Activated CD4-positive, CD25-positive, alpha-beta regulatory T cell treated with anti-CD3 and anti-CD28 coated beads, Interleukin-2, amount 50 U/mL, for 16 hours (primary cell): ENCODE measurements at regions not wholly inside any gene's neighbourhood (a gene's known extent, or its start where the extent isn't known, plus 50 kb on each side); places are given as distances from the start of the nearest gene placed in this dataset.
A peak's percentile ranks its signal among the peaks of the same experiment; 100 is the strongest.

Source experiments
- DNase-seq: peaks from one replicate; pipeline ENCODE4 v3.0.0-alpha.2; 2020; ENCODE audit warnings: low read depth, low spot score

DNA sequence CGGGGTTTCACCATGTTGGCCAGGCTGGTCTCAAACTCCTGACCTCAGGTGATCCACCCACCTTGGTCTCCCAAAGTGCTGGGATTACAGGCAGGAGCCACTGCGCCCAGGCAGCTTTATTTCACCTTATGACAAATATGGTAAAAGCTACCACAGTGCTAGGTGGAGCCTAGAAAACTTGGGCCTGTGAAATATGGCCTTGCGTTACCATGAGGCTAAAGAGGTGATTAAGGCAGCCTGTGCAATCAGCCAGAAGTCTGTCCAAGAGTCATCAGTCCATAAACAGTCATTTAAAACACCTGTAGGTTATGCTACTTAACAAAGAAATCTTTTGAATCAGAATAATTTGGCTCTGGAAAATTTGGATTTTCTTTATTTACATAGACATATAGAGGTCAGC lies 114.8 kb upstream of the ANKH start:
- no peak for DNase-seq

DNA sequence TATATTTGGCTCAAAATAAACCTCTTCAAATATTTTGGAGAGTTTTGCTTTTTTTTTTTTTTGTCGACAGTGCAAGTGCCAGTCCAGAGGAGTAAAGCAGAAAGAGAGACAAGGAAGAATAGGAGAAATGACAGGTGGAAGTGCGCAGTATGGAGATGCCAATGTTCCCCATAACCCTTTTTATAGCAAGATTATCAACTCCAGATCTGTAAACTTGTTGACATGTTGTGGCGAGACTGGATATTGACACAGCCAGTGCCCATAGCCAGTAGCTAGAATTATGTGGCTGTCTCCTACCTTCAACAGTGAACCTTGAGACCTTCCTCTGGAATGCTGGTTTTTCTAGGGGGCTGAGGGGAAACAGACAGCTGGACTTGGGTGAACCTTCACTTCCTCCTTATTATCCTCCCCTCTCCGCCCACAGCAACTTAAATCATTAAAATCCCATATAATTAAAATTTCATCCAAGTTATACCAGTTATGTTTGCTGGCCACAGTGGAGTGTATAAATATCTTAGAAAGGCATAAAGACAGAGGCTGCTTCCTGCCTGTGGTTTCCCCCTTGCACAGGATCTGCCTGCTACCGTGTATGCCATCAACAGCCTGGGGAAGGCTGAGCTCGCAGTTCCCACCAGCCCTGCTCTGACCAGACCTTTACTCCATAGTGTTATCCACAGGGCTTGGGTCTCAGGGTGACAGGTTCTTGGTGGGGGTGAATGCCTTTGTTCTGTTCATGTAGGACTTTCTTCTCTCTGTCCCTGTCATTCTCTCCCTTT lies 112.3 kb upstream of the ANKH start:
- no peak for DNase-seq

DNA sequence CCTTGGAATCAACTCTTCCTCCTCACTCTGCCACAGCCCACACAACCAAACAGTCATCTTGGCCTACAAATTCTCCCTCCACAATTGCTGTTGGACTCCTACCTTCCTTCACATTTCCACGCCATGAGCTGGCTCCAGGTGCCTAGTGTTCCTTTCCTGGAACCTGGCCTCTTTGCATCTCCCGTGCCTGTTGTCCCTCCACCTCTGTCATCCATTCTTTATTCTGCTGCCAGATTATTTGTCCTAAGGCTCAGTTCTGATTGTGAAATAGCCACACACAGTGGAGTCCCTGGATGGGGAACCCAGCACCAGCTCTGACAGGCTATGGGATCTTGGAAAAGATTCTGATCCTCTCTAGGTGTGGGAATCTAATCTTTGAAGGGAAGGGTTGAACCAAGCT lies 109.1 kb upstream of the ANKH start:
- DNase-seq = no peak

DNA sequence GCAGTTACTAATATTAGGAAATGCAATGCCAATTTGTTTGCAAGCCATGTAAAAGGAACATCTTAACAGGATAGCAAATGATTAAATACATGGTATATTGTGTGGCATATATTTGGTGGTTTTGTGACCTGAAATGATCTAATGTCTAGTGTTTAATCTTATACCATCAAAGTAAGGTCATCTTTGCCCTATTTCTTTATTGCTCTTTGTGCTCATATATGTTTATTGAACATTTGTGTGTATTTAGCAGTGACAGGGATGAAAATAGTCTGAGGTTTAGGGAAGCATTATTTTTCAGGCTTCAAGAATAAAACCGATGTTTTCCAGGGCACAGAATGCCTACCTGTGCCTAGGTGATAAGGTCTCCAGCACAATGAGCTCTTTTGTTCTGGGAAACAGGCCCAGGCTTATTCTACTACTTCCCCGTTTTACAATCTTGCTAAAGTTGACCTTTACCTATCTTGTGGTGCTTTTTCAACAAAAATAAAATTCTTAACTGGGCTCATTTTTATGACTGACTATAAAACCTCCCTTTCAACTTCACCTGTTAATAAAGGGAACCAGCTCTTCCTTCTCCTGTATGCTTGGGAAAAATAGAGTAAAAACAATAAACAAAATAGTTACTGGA lies 105.6 kb upstream of the ANKH start:
- DNase-seq = no peak

DNA sequence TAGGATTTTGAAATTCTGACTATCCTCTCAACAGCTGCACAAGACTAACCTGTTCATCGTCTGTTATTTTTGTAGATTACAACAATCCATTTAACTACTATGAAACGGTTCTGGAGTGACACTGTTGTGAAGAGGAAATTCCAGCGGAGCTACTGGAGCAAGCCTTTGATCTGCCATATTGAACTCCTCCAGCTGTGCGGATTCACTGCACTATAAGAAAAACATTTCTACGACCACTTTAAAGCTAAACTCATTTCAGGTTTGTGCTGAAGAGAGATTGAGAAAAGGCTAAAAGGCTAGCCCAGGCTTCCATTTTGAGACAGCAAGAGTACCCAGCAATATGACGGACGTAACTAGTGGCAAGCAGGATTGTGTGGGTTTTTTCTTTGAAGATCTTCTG lies 104.9 kb upstream of the ANKH start:
- DNase-seq = no peak

DNA sequence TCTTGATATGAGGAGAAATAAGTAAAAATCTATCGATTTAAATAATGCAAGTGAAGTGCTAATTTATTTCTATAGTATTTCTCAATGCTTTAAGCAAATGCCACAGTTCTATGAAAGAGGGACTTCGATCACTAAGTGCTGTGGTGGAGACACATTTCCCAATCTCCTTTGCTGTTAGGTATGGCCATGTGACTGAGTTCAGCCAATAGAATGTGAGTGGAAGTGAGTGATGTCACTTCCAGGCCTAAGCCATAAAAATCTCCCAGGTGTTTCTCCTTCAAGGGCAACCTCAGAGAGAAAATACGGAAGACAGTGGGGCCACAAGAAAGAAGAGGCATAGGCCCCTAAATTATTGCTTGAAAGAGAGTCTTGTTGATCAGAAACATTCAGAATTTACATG lies 100.3 kb upstream of the ANKH start:
- no peak for DNase-seq

DNA sequence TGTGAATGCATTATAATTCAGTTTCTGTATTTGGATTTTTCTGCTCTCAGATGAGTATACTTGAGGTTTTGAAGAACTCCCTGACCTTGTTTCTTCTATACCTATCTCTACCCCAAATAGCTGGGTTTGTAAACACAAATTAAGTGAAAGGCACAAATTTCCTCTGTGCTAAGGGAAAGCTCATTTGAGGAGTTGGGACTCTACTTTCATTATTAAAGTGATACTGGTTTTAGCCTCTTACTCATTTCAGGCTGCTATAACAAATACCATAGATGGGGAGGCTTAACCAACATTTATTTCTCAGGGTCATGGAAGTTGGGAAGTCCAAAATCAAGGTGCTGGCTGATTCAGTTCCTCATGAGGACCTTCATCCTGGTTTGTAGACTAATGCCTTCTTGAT lies 97.2 kb upstream of the ANKH start:
- no peak for DNase-seq

DNA sequence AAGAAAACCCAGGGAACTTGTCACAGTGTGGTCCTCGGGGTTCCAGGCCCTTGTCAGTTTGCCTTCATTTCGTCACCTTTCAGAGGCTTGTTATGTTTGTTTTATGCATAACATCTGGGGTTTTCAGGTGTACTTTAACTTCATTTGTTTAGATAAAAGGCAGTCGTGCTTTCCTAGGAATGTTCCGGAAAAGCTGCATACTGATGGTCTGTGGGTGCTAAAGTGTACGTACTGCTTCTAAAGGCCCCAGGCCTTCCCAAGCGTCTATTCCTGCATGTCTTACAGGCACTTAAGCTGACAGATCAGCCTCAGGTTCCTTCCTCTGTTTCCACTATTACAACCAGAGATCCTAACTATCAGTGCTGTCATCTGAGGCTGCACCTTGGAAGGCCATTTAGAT lies 95.6 kb upstream of the ANKH start:
- DNase-seq = no peak

DNA sequence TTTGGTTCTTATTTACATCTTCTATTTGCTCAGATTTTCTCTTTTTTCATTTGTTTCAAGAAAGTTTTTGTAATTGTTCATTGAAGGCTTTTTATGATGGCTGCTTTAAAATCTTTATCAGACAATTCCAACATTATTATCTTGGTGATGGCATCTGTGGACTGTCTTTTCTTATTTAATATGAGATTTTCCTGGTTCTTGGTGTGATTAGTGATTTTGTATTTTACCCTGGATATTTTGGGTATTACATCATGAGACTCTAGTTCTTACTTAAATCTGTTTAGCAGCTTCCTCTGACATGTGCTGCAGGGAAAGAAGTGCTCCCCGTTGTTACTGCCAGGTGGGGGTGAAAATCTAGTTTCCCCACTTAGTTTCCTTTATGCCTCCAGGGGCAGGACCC lies 94.2 kb upstream of the ANKH start:
- DNase-seq = no peak

DNA sequence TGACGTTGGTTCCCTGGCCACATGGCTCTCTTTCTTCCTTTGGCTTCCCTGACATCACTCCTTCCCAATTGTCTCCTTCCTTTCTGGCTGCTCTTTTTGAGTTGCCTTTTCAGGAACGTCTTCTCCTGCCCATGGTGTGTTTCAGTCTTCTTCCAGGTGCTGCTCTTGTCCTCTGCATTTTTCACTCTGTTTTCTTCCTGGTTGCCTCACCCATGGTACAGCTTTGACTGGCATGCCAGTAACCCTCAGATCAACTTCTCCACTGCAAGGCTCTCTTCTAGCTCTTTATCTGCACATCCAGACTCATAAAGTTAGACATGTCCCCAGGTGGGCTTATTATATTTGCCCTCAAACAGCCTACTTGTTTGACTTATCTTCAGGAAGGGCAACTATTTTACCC lies 91.0 kb upstream of the ANKH start:
- DNase-seq = no peak

DNA sequence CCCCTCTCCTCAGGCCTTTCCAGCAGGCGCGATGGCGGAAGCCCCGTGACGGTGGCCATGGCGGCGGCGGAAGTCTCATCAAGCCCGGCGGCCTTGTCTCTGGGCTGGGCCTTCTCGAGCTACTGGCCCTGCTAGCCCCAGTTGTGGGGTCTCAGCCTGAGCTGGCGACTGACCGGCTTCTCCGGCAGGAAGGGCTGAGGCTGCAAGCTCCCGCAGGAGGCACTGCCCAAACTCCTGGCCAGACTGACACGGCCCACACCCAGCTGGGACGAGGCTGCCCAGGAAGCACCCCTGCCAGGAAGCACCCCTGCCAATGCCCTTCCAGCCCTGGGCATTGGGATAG lies 88.5 kb upstream of the ANKH start:
- DNase-seq = no peak

DNA sequence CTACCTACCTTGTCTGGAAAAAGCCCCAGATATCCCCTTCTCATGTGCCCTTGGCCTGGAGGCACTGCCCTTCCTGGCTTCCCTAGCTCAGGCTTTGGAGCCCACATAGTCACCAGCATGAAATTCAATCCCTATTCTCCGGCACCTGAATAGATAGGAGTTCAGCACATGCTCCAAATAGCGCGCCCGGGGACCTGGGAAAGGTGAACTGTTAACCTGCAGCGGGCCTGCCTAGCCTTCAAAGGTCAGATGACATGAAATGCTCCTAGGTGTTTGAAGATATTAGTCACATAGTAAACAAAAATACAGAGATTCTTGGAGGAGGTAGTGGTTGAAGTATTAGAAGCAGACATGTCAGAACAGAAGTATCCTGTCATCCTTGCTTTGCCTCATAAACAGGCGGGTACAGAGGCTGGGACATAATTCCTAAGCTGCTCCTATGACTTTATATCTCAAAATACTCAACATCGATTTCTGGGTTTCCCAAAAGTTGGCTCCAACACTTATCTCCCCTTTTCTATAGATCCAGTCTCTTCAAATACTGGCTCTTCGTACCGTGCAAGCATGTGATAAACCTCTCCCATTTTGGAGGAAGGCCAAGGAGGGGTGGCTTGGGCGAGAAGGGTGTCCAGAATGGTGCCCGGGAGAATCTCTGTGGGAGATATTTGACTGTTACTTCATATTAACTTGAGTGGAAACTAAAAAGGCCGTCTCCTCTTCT lies 88.0 kb upstream of the ANKH start:
- DNase-seq = no peak

DNA sequence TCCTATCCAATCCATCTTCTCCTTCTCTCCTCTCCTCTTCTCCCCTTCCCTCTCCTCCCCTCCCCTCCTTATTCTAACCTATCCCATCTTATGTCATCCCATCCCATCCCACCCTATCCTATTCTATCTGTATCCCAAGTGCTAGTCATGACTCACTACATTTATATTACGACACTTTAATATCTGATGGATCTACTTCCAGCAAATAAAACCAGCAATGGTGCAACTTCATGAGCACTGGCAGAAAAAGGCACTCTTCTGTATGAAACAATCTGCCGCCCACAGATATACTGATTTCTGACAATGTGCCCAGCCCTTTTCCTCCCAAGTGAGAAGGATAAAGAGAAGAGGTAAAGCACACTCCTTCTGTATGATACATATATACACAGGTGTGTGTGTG lies 86.6 kb upstream of the ANKH start:
- DNase-seq = no peak

DNA sequence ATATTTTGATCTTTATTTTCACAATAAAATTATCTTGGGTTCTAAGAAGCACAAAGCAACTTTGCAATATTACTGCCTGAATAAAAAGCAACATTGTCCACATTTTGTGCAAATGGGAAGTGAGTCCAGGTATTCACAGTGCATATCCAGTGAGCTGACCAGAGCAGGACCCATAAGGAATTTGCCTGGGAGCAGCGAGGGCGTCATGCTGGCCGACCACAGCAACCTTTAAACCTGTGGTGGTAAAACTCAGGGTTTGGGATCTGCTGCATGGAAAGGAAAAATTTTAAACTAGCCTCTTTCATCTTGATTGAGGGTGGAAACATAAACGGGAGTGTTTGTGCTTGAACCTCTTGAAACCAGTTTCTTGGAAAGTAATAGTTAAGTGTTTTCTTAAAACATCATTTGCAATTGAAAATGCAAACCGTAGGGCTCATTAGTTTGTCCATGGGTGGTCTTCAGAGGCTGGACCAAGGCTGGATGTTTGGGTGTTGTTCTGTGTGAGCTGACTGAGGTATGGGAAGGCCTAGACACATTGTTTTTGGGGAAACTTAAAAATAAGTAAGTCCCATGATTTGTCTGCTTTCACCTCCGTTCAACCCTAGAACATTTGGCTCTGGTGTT lies 85.0 kb upstream of the ANKH start:
- no peak for DNase-seq

DNA sequence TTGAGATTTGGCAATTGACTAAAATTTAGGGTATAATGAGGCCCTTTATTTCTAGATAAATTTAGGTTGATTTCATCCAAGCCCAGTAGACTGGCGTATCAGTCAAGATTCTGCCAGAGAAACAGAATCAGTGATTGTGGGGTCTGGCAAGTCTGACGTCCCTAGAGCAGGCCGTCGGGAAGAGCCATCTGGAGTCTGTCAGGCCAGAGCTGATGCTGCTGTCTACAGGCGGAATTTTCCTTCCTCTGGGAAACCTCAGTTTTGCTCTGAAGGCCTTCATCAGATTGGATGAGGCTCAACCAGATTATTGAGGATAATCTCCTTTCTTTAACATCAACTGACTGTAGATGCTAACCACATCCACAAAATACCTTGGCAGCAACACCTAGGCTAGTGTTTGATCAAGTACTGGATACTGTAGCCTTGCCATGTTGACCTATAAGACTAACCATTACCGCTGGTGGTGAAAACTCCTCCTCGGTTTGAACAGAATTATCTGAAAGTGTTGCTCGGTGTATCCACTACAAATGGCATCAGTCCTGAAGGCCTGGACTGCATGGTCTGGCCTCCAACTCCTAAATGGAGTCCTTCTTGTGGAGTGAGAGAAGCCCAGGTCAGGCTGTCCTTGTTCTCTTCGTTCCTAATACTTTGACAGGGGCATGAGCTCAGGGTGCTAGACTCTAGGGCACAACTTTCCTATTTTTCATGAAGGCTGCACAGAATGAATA lies 83.2 kb upstream of the ANKH start:
- no peak for DNase-seq

DNA sequence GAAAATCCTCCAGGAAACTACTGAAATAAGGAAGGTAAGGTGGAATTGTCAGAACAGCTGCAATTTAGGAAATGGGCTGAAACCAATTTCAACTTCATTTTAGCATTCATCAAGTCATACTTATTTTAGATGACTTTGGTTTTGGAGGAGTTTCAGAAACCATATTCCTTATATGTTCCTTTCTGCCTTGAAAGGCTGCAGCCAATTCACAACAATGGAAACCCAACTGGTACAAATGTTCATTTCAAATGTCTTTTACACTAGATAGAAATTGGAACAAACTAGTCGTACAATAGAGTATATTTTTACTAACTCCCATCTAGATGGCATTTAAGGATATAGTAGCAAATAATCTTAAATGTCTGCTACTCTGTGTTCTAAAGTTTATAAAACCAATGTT lies 82.6 kb upstream of the ANKH start:
- no peak for DNase-seq

DNA sequence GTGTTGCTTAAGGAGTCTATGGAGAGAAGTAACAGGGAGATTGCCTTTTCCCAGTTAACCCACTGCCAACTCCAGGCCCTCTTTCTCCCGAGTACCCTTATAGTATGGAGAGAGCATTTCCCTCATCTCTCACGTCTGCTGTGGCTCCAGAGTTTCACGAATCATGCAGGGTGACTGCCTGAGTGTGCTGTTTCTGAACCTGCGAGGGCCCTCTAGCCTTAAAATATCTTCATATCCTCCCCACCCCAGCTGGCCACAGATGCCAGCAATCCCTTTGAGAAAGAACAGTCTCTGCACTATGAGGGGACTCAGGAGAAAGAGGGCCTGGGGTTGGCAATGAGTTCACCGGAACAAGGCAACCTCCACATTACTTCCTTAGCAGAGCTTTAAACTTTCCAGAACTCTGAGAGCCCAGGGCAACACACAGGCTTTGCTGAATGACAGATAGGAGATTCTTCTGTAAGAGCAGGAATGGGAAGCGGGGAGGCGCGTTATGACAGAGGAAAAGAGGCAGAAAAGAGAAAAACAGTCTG lies 81.6 kb upstream of the ANKH start:
- DNase-seq = no peak

DNA sequence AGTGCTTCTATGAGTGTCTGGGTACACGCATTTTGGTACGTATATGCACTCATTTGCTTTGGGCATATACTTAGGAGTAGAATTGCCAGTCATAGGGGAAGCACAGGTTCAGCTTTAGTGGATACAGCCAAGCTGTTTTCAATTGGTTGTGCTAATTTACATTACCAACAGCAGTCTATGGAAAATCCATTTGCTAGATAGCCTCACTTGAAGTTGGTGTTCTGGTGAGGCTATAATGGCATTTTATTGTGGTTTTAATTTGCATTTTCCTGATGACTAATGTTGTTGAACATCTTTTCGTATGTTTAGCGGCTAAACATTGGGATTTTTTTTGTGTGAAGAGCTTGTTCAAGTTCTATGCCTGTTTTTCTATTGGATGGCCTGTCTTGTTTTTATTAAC lies 76.8 kb upstream of the ANKH start:
- no peak for DNase-seq

DNA sequence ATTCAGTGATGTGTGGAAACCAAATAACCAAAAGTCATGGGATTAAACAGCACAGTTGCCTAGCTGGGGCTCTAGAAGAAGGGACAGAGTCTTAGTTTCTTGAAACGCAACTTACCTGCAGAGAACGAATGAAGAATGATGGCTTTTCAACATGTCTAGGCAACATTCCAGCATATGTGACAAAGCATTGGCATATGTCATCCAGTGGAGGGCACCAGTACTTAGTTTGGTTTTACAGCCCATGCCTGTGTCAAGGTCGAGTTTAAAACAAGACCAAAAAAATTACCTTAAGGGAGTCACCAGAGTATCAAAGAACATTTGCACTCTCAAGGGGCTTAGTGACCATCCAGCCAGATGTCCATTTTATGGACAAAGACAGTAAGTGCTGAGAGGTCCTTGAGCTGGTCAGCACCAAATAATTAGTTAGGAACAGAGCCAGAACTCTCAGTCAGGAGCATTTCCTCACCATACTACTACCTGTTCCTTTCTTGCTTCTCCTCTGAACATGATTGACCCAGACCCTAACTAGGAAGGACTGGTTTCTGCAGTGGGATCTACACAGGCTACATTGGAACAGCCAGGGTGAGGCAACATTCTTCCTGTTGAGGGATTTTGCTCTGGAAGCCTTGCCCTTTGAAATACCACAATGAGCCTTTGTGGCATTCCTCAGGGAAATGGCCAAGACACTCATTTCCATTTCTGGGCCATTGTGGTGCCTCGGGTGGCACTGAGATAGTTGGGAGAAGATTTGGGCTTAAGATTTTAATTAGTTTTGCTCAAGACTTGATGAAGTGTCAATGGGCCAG lies 75.4 kb upstream of the ANKH start:
- DNase-seq = peak; percentile 8

DNA sequence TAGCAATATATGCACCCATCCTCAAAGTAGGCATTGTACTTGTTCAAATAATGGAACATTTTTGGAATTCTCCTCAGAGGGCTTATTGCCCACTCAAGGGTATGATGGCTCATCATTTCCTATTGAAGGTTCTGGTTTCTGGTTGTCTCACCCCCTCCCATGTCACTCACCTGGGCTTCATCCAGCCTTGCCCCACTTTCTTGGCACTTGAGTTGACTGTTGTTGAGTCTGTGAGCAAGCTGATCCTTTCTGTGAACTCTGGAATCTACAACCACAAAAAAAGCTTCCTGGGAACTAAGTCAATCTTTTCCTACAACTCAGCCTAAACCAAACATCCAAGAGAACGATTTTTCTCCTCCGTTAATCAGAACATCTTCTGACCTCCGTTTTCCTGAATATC lies 73.9 kb upstream of the ANKH start:
- DNase-seq = no peak

DNA sequence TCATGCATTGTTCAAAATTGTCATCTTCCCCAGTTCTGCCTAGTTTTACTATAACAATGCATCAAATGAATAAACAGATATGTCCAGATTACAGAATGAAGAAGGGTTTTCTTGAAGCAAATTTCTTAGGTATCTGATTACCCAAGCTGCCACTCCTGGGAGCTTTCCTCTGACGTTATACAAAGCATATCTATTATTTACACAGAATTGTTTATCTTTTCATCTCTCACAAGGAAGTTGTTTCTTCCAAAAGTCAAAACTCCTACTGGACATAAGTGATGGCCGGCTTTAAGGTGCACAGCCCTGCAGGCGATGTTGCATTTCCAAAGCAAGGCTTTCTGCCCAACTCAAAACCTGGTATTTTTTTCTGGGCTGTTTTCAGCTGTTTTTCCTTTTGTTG lies 73.4 kb upstream of the ANKH start:
- no peak for DNase-seq
